PC-9 (cell line): ENCODE measurements at regions not wholly inside any gene's neighbourhood (a gene's known extent, or its start where the extent isn't known, plus 50 kb on each side); places are given as distances from the start of the nearest gene placed in this dataset.

Experiments used
- EZH2 ChIP-seq: fragments of 200-600 bp; sonication (generic); IDR thresholded peaks from 2 replicates; pipeline ENCODE4 v1.8.0; 2017; ENCODE audit warnings: antibody characterized with exemption, low read depth
- TF ChIP-seq, protein P1 (sequence below): fragments of 200-600 bp; sonication (generic); conservative IDR thresholded peaks from 2 replicates; pipeline ENCODE4 v1.6.1; 2017; ENCODE audit warnings: mixed run types, antibody characterized with exemption, mild to moderate bottlenecking, moderate library complexity

DNA sequence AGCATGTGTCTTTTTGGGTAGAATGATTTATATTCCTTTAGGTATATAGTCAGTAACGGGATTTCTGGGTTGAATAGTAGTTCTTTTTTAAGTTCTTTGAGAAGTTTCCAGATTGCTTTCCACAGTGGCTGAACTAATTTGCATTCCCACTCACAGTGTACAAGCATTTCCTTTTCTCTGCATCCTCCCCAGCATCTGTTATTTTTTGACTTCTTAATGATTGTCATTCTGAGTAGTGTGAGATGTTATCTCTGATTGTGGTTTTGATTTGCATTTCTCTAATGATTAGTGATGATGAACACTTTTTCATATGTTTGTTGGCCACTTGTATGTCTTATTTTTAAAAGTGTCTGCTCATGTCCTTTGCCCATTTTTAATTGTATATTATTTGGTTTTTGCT, 337.6 kb downstream of the EFHB start:
- no peak for TF ChIP-seq EZH2
- TF ChIP-seq, protein P1, sequence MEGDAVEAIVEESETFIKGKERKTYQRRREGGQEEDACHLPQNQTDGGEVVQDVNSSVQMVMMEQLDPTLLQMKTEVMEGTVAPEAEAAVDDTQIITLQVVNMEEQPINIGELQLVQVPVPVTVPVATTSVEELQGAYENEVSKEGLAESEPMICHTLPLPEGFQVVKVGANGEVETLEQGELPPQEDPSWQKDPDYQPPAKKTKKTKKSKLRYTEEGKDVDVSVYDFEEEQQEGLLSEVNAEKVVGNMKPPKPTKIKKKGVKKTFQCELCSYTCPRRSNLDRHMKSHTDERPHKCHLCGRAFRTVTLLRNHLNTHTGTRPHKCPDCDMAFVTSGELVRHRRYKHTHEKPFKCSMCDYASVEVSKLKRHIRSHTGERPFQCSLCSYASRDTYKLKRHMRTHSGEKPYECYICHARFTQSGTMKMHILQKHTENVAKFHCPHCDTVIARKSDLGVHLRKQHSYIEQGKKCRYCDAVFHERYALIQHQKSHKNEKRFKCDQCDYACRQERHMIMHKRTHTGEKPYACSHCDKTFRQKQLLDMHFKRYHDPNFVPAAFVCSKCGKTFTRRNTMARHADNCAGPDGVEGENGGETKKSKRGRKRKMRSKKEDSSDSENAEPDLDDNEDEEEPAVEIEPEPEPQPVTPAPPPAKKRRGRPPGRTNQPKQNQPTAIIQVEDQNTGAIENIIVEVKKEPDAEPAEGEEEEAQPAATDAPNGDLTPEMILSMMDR, result no peak
